Right atrium auricular region (tissue), 2 donors: ENCODE measurements at regions not wholly inside any gene's neighbourhood (a gene's known extent, or its start where the extent isn't known, plus 50 kb on each side); places are given as distances from the start of the nearest gene placed in this dataset.

Experiments
- DNase-seq: peaks from one replicate; pipeline ENCODE4 v3.0.0-alpha.2; 2019; ENCODE audit warnings: low spot score
- H3K27ac ChIP-seq, 2 donors: fragments of 200-600 bp; sonication (generic); 1 replicate in 1 of 2; 2 replicates in 1 of 2; pipeline ENCODE4 v1.5.1; 2016 to 2019
- H3K27me3 ChIP-seq, 2 donors: fragments of 200-600 bp; sonication (generic); one replicate each; pipeline versions ENCODE4 v1.5.1 to v1.6.0; 2017 to 2019
- H3K36me3 ChIP-seq: fragments of 200-600 bp; sonication (generic); one replicate; pipeline ENCODE4 v1.5.1; 2016
- H3K4me1 ChIP-seq, 2 donors: fragments of 200-600 bp; sonication (generic); one replicate each; pipeline versions ENCODE4 v1.5.1 to v1.6.0; 2017 to 2019
- H3K4me3 ChIP-seq, 2 donors: fragments of 200-600 bp; sonication (generic); 1 replicate in 1 of 2; 2 replicates in 1 of 2; pipeline ENCODE4 v1.5.1; 2017 to 2019; ENCODE audit warnings: mild to moderate bottlenecking in 1 of 2, moderate library complexity in 1 of 2
- H3K9me3 ChIP-seq, 2 donors: fragments of 200-600 bp; sonication (generic); one replicate each; pipeline ENCODE4 v1.5.1; 2019
- TF ChIP-seq, protein P1 (sequence below), 2 donors: fragments of 200-600 bp; sonication (generic); IDR thresholded peaks; one replicate each; pipeline ENCODE4 v1.5.1; 2019; ENCODE audit warnings: antibody characterized with exemption in 2 of 2

DNA sequence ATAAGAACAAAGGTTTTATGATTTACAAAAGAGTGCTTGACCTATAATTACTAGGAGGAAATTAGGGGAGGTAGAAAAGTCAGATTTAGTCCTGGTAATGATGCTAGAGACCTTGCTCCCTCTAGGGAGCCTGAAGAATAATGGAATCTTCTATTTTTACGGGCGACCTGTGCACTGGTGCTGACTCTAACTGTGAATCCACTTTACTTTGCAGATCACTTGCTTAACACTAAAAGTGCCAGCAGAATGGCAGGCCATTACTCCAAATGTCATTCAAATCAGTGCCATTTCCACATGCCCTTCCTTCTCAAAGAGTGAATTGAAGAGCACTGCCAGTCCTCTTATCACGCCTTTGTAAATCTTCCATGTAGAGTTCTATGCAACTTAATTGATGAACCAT is 359.4 kb upstream of the ARRDC3 start:
- Histone ChIP-seq H3K27ac (no peak overlapping the region), H3K9me3 (no peaks in the 10 kb centered on the region), H3K4me3 (no peak overlapping the region), H3K27me3 (no peaks in the 10 kb centered on the region), H3K36me3 (no peaks in the 10 kb centered on the region), H3K4me1 (no peaks in the 10 kb centered on the region)
- DNase-seq = no peak
- TF ChIP-seq, protein P1, sequence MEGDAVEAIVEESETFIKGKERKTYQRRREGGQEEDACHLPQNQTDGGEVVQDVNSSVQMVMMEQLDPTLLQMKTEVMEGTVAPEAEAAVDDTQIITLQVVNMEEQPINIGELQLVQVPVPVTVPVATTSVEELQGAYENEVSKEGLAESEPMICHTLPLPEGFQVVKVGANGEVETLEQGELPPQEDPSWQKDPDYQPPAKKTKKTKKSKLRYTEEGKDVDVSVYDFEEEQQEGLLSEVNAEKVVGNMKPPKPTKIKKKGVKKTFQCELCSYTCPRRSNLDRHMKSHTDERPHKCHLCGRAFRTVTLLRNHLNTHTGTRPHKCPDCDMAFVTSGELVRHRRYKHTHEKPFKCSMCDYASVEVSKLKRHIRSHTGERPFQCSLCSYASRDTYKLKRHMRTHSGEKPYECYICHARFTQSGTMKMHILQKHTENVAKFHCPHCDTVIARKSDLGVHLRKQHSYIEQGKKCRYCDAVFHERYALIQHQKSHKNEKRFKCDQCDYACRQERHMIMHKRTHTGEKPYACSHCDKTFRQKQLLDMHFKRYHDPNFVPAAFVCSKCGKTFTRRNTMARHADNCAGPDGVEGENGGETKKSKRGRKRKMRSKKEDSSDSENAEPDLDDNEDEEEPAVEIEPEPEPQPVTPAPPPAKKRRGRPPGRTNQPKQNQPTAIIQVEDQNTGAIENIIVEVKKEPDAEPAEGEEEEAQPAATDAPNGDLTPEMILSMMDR (IDR thresholded peaks at IDR 0.05) = no peak

DNA sequence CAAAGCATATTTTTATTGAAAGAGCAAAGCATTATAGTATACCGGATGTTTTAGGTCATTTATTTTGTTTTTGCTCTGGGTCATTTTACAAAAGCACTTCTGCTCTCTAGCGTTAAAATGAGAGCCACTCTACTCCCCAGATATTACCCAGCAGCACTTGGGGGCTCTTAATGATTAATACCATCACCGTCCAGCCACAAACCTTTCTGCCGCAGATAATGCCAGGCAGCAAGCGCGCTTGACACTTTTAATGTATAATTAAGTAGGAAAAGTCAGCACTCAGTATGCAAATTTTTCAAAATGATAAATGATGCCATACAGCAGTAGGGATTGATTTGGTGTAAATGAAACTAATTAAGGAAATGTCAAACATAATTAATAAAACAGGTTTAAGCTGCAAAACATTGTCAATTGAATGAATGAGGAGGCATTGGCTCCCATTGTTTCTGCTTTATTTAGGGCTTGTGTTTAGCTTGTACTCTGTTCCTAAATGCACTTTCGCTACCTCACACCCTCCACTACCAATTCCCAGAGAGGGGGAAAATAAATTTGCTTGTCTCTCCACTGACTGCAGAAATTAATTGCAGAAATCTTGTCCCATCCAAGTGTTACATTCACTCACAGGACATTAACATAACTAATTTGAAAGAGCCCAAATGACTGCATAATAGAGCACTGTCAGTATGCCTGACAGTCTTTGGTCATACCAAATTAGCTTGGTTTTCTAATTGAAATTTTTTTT is 358.8 kb upstream of the ARRDC3 start:
- H3K36me3 ChIP-seq = no peaks in the 10 kb centered on the region
- H3K27me3 ChIP-seq = no peaks in the 10 kb centered on the region
- H3K4me1 ChIP-seq = no peaks in the 10 kb centered on the region
- no peak overlapping the region for H3K4me3 ChIP-seq
- H3K9me3 ChIP-seq = no peaks in the 10 kb centered on the region
- no peak overlapping the region for H3K27ac ChIP-seq
- TF ChIP-seq, protein P1 (IDR thresholded peaks at IDR 0.05) = no peak
- no peak for DNase-seq

DNA sequence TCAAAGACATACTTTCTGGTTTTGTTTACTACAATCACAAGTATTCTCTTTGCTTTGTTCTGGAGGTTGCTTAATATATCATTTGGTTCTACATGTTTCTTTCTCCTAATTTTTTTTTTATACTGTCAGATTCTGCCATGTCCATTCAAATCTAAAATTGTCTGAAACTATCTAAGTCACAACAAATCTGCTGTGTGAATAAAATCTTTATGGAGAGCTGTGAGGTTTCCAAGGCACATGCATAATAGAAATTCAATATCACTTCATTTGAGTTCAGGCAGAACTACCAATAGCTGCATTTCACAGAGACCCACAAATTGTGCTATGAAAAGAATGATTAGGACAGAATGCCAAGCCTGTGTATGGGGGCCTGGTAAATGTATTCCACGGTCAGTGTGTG is 346.9 kb upstream of the ARRDC3 start:
- no peak for DNase-seq
- Histone ChIP-seq H3K4me3 (no peak overlapping the region), H3K27ac (no peak overlapping the region), H3K9me3 (no peaks in the 10 kb centered on the region), H3K36me3 (no peaks in the 10 kb centered on the region), H3K27me3 (no peaks in the 10 kb centered on the region), H3K4me1 (no peaks in the 10 kb centered on the region)
- TF ChIP-seq, protein P1 (IDR thresholded peaks at IDR 0.05) = no peak

- TF ChIP-seq, protein P1 (IDR thresholded peaks at IDR 0.05) = no peak
- no peak overlapping the region for H3K27ac ChIP-seq
These were observed 344.3 kb upstream of the ARRDC3 start for GRCh38 chr5:91727463-91727862.

GRCh38 chr5:91722736-91723467 is 339.8 kb upstream of the ARRDC3 start:
- no peak overlapping the region for H3K27ac ChIP-seq
- no peaks in the 10 kb centered on the region for H3K36me3 ChIP-seq
- no peak for DNase-seq
- no peaks in the 10 kb centered on the region for H3K9me3 ChIP-seq
- H3K27me3 ChIP-seq = no peaks in the 10 kb centered on the region
- no peaks in the 10 kb centered on the region for H3K4me1 ChIP-seq
- TF ChIP-seq, protein P1 (IDR thresholded peaks at IDR 0.05) = no peak
- H3K4me3 ChIP-seq = no peak overlapping the region

More at GRCh38 chr5:91727463-91727862, 344.3 kb upstream of the ARRDC3 start:
- no peak overlapping the region for H3K4me3 ChIP-seq
- no peaks in the 10 kb centered on the region for H3K36me3 ChIP-seq
- H3K4me1 ChIP-seq = no peaks in the 10 kb centered on the region
- H3K27me3 ChIP-seq = no peaks in the 10 kb centered on the region
- H3K9me3 ChIP-seq = no peaks in the 10 kb centered on the region
- no peak for DNase-seq
